ENCODE measurements at regions not wholly inside any gene's neighbourhood (a gene's known extent, or its start where the extent isn't known, plus 50 kb on each side); places are given as distances from the start of the nearest gene placed in this dataset.

DNA sequence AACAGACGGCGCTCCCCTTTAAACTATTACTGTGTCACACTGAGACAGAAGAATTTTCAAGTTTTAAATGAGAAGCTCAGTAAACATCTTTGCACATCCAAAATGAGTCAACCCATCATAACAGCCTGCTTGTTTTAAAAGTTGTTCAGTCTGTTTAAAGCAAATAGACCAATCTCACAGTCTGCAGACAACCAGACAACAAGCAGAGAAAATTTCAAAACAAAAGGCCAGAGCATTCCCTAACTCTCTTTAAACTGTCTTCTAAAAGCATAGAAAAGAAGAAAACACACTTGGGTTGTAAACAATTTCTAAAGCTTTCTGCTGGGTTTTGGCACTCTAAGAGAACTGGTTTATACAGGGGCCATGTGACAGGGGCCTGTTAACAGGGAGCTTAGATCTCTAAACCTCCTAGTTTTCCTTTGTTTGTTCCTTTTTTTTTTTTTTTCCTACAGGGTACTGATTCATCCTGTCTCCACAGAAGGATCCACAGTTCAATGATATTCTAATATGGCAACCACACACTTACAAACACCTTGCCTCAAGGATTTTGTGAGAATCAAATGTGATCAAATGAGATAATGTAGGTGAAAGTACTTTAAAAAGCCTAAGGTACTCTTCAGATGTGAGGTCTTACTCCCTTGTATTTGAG, 100.8 kb upstream of the MAML3 start:
- peaks cover 7 to 14% (median 11%) of the 10 kb centered on the region in 4 donors for H3K4me1 ChIP-seq
- WGBS, 2 donors: 86 to 92% methylated on average over 2 of the region's 2 CpGs
- DNase-seq (no peak), ATAC-seq (ENCODE audit: low FRiP score in 2 of 2) (no peak)
- no peaks in the 10 kb centered on the region for H3K27me3 ChIP-seq
- H3K36me3 ChIP-seq: no peaks in the 10 kb centered on the region
- H3K9me3 ChIP-seq: no peaks in the 10 kb centered on the region
- H3K27ac ChIP-seq: no peak overlapping the region
- H3K4me3 ChIP-seq: no peak overlapping the region
- TF ChIP-seq POLR2AphosphoS5 (IDR thresholded peaks at IDR 0.05) (no peak), POLR2A (IDR thresholded peaks at IDR 0.05) (no peak), EP300 (IDR thresholded peaks at IDR 0.05) (no peak)
- TF ChIP-seq, protein P1, sequence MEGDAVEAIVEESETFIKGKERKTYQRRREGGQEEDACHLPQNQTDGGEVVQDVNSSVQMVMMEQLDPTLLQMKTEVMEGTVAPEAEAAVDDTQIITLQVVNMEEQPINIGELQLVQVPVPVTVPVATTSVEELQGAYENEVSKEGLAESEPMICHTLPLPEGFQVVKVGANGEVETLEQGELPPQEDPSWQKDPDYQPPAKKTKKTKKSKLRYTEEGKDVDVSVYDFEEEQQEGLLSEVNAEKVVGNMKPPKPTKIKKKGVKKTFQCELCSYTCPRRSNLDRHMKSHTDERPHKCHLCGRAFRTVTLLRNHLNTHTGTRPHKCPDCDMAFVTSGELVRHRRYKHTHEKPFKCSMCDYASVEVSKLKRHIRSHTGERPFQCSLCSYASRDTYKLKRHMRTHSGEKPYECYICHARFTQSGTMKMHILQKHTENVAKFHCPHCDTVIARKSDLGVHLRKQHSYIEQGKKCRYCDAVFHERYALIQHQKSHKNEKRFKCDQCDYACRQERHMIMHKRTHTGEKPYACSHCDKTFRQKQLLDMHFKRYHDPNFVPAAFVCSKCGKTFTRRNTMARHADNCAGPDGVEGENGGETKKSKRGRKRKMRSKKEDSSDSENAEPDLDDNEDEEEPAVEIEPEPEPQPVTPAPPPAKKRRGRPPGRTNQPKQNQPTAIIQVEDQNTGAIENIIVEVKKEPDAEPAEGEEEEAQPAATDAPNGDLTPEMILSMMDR (IDR thresholded peaks at IDR 0.05): no peak

DNA sequence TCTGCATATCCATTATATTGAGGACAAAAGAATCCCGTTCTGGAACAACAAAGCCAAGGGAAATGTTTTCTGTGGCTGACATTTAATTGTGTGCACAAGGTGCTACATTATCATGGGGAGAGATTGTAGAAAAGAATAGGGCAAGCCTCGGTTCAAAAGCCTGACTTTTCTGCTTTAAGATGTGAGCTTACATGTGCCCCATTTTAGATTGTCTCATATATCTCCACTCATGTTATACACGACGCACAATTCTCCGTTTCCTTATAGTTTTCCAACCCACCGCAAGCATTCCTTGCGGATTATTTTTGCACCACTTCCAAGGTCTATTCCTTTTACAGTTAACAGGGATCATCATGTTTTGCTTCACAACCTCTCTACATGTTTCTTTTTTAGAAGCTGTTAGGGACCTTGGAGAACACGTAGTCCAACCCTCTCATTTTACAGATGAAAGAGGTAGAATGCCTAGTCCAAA, 99.6 kb upstream of the MAML3 start:
- H3K4me3 ChIP-seq: peak overlapping the region in 3 of 4 donors; percentile 59 to 75 (median 71)
- 54 to 56% methylated on average over 8 of the region's 8 CpGs for WGBS, 2 donors

DNA sequence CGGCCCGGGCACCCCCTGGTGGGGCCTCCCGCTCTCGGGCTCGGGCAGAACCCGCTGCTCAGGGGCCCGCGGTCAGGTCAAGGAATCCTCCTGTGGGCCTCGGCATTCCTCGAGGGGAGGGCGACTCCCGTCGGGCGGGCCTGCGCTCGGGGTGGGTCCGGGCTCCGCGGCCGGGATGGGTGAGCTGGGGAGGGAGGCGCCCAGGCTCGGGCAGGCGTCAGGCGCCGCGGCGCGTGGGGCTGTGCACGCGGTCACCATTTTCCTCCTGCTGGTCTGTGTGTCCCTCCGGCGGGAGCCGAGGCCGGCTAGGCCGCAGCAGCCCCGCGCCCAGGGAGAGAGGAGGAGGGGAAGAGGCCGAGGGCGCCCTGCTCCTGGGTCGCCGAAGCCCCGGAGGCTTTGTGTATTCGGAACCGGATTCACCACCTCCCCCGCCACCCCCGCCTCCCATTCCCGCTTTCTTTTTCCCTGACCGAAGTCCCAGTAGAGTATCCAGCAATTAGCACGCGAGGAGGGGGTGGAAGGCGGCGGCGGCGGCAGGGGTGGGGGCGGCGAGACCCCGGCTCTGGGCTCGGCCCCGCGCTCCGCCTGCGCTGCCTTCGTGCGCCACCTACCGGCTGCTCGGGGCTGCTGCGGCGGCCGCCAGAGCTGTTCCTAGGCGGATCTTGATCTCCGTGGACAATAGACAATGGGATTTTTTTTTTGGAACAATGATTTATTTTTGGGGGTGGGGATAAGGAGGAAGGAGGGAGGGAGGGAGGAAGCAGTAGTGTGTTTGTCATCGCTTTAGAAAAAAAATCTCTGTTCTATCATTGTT, 99.0 kb upstream of the MAML3 start:
- WGBS, 2 donors: 0% methylated on average over 20 to 63 of the region's 72 CpGs
- Histone ChIP-seq H3K36me3 (no peaks in the 10 kb centered on the region), H3K27me3 (no peaks in the 10 kb centered on the region), H3K9me3 (no peaks in the 10 kb centered on the region), H3K27ac (peak overlapping the region; percentile 90 to 94 (median 94)), H3K4me3 (peak overlapping the region; percentile 59 to 75 (median 70)), H3K4me1 (peaks cover 10 to 19% (median 13%) of the 10 kb centered on the region in 4 donors)
- peak; percentile 72 to 95 for DNase-seq
- peak; percentile 83 to 96 for ATAC-seq (ENCODE audit: low FRiP score in 2 of 2)
- TF ChIP-seq, protein P1 (IDR thresholded peaks at IDR 0.05): peak; percentile 80 to 97 (median 84)
- TF ChIP-seq EP300 (IDR thresholded peaks at IDR 0.05) (no peak), POLR2A (IDR thresholded peaks at IDR 0.05) (peak in 1 of 4 donors; percentile 36), POLR2AphosphoS5 (IDR thresholded peaks at IDR 0.05) (peak in 1 of 2 donors; percentile 14)

More for the DNA sequence above, 99.6 kb upstream of the MAML3 start:
- ATAC-seq (ENCODE audit: low FRiP score in 2 of 2) (no peak), DNase-seq (no peak)
- Histone ChIP-seq H3K27ac (peak overlapping the region in 2 of 4 donors; percentile 93 to 94), H3K27me3 (no peaks in the 10 kb centered on the region), H3K9me3 (no peaks in the 10 kb centered on the region), H3K4me1 (peaks cover 10 to 19% (median 13%) of the 10 kb centered on the region in 4 donors), H3K36me3 (no peaks in the 10 kb centered on the region)
- TF ChIP-seq POLR2A (IDR thresholded peaks at IDR 0.05) (no peak), POLR2AphosphoS5 (IDR thresholded peaks at IDR 0.05) (no peak)

DNA sequence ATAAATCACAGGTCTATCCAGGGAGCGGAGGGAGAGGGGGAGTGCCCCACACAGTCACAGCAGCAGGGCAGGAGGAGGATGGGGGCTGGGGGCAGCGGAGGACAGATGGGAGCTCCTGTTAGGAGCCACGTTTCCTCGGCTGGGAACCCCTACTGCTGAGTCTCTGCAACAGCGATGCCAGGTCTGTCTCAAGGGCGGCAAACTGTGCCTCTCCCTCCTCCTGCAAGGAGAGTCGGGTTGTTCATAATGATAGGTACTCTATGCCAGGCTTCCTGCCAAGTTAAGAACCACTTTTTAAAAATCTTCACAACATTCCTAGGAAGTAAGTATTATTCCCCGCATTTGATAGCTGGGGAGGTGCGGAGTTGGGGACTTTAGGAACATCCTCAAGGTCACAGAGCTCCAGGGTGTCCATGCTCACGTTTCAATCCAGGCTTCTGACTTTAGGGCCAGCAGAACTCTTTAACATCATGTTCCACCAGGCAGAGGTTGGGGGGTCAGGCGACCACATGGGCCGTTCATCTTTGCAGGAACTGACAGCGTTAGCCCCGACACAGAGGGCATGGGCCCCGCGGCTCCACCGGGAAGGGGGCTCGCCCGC, 98.3 kb upstream of the MAML3 start:
- Histone ChIP-seq H3K27ac (peak overlapping the region; percentile 90 to 94 (median 94)), H3K4me1 (peaks cover 10 to 19% (median 13%) of the 10 kb centered on the region in 4 donors), H3K36me3 (no peaks in the 10 kb centered on the region), H3K4me3 (peak overlapping the region; percentile 59 to 75 (median 70)), H3K27me3 (no peaks in the 10 kb centered on the region), H3K9me3 (no peaks in the 10 kb centered on the region)
- WGBS, 2 donors: 23 to 45% methylated on average over 9 to 13 of the region's 19 CpGs
- TF ChIP-seq, protein P1 (IDR thresholded peaks at IDR 0.05): peak in 1 of 6 experiments; percentile 23
- TF ChIP-seq POLR2AphosphoS5 (IDR thresholded peaks at IDR 0.05) (no peak), POLR2A (IDR thresholded peaks at IDR 0.05) (no peak), EP300 (IDR thresholded peaks at IDR 0.05) (no peak)
- ATAC-seq (ENCODE audit: low FRiP score in 2 of 2) (peak in 1 of 2 donors; percentile 3), DNase-seq (peak in 1 of 2 donors; percentile 68)

DNA sequence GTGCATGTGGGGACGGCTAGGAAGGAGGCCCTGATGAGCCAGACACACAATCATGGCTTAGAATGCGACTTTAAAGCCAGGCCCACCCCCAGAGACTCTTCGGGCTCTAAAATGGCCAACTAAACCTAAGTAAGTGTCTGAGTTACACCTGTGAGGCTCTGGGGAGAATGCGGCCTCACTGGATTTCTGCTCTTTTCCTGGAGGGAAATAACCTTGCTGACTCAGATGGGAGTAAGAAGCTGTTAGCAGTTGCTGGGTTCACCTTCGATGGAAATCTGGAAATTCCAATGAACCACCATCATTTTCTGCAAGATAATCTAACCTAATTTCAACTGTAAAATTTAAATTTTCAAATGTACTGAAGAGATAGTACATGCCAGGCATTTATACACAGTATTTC, 97.6 kb upstream of the MAML3 start:
- TF ChIP-seq, protein P1 (IDR thresholded peaks at IDR 0.05): no peak
- TF ChIP-seq POLR2A (IDR thresholded peaks at IDR 0.05) (no peak), EP300 (IDR thresholded peaks at IDR 0.05) (no peak), POLR2AphosphoS5 (IDR thresholded peaks at IDR 0.05) (no peak)
- H3K36me3 ChIP-seq: no peaks in the 10 kb centered on the region
- ATAC-seq (ENCODE audit: low FRiP score in 2 of 2): no peak
- H3K27me3 ChIP-seq: no peaks in the 10 kb centered on the region
- DNase-seq: no peak
- peaks cover 10 to 19% (median 13%) of the 10 kb centered on the region in 4 donors for H3K4me1 ChIP-seq
- 84 to 93% methylated on average over 5 of the region's 5 CpGs for WGBS, 2 donors
- H3K9me3 ChIP-seq: no peaks in the 10 kb centered on the region
- H3K4me3 ChIP-seq: no peak overlapping the region
- H3K27ac ChIP-seq: peak overlapping the region in 2 of 4 donors; percentile 0 to 93
